Thyroid gland (tissue), 4 donors: ENCODE measurements at regions not wholly inside any gene's neighbourhood (a gene's known extent, or its start where the extent isn't known, plus 50 kb on each side); places are given as distances from the start of the nearest gene placed in this dataset.

Experiments
- CTCF ChIP-seq, 6 experiments: fragments of 200-600 bp in 3 of 6; fragments of 450-650 bp in 3 of 6; sonication (generic) in 3 of 6; IDR thresholded peaks; one replicate each; pipeline ENCODE4 v1.5.1; 2016 to 2019; ENCODE audit warnings: antibody characterized with exemption in 6 of 6, mild to moderate bottlenecking in 2 of 6, inconsistent platforms in 1 of 6, moderate library complexity in 1 of 6
- POLR2A ChIP-seq, 2 donors: fragments of 450-650 bp; IDR thresholded peaks; one replicate each; pipeline ENCODE4 v1.6.1; 2017; ENCODE audit warnings: antibody characterized with exemption in 2 of 2, mild to moderate bottlenecking in 2 of 2, moderate library complexity in 1 of 2

GRCh38 chr12:56862264-56862663, 71.9 kb downstream of the SDR9C7 start:
- TF ChIP-seq CTCF (IDR thresholded peaks at IDR 0.05) (no peak), POLR2A (IDR thresholded peaks at IDR 0.05) (no peak)
